ENCODE measurements at regions not wholly inside any gene's neighbourhood (a gene's known extent, or its start where the extent isn't known, plus 50 kb on each side); places are given as distances from the start of the nearest gene placed in this dataset.

- TF ChIP-seq YY1 (tag by site-specific recombination; IDR thresholded peaks at IDR 0.05) (no peak), ZNF214 (tag by site-specific recombination; IDR thresholded peaks at IDR 0.05; ENCODE audit: borderline replicate concordance) (no peak), ZNF707 (tag by site-specific recombination; IDR thresholded peaks at IDR 0.05) (no peak), PRDM4 (tag by site-specific recombination; IDR thresholded peaks at IDR 0.05) (no peak)
- TF ChIP-seq, protein P1, sequence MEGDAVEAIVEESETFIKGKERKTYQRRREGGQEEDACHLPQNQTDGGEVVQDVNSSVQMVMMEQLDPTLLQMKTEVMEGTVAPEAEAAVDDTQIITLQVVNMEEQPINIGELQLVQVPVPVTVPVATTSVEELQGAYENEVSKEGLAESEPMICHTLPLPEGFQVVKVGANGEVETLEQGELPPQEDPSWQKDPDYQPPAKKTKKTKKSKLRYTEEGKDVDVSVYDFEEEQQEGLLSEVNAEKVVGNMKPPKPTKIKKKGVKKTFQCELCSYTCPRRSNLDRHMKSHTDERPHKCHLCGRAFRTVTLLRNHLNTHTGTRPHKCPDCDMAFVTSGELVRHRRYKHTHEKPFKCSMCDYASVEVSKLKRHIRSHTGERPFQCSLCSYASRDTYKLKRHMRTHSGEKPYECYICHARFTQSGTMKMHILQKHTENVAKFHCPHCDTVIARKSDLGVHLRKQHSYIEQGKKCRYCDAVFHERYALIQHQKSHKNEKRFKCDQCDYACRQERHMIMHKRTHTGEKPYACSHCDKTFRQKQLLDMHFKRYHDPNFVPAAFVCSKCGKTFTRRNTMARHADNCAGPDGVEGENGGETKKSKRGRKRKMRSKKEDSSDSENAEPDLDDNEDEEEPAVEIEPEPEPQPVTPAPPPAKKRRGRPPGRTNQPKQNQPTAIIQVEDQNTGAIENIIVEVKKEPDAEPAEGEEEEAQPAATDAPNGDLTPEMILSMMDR (tag by site-specific recombination; IDR thresholded peaks at IDR 0.05): no peak
These were observed 78.3 kb upstream of the RGS1 start for GRCh38 chr1:192497214-192497794.
